Panc1 (cell line): ENCODE measurements at regions not wholly inside any gene's neighbourhood (a gene's known extent, or its start where the extent isn't known, plus 50 kb on each side); places are given as distances from the start of the nearest gene placed in this dataset.

Experiments used
- POLR2AphosphoS5 ChIP-seq: IDR thresholded peaks from 2 replicates; pipeline ENCODE4 v1.6.1; 2012; ENCODE audit warnings: mild to moderate bottlenecking, low read depth, low read length, moderate library complexity
- SIN3A ChIP-seq: IDR thresholded peaks from 2 replicates; pipeline ENCODE4 v1.6.1; 2012; ENCODE audit warnings: low read depth, mild to moderate bottlenecking, low read length, moderate library complexity, borderline replicate concordance; ENCODE audit not compliant: insufficient read depth
- TCF7L2 ChIP-seq: IDR thresholded peaks from 2 replicates; pipeline ENCODE4 v1.6.1; 2011; ENCODE audit warnings: mild to moderate bottlenecking, low read depth, low read length, inconsistent platforms
- TF ChIP-seq, protein P1 (sequence below), 2 experiments: IDR thresholded peaks; 2 replicates each; pipeline ENCODE4 v1.6.1; 2011 to 2012; ENCODE audit warnings: low read depth in 2 of 2, control low read depth in 1 of 2, low read length in 1 of 2, mild to moderate bottlenecking in 1 of 2, moderate library complexity in 1 of 2; ENCODE audit not compliant: insufficient read depth in 1 of 2
- TF ChIP-seq, protein P2 (sequence below): fragments of 450-650 bp; IDR thresholded peaks from 2 replicates; pipeline ENCODE4 v1.5.1; 2017; ENCODE audit warnings: mild to moderate bottlenecking

DNA sequence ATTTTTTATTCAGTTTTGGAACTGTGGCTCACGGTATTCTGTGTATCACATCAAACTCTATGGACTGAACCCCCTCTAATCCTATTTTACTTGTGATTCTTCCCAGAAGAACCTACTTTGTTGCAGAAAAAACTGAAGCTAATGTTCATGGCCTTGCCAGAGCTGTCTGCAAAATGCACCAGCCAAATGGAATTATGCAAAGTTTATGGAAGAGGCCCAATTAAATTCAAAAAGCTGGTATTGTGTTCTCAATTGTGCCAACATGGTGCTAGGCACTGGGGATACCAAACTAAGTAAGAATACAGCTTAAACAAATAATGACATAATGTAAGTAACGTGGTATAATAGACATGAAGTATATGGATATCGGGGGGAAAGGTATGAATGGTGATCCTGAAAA is 273.8 kb upstream of the DUSP10 start:
- TF ChIP-seq, protein P1, sequence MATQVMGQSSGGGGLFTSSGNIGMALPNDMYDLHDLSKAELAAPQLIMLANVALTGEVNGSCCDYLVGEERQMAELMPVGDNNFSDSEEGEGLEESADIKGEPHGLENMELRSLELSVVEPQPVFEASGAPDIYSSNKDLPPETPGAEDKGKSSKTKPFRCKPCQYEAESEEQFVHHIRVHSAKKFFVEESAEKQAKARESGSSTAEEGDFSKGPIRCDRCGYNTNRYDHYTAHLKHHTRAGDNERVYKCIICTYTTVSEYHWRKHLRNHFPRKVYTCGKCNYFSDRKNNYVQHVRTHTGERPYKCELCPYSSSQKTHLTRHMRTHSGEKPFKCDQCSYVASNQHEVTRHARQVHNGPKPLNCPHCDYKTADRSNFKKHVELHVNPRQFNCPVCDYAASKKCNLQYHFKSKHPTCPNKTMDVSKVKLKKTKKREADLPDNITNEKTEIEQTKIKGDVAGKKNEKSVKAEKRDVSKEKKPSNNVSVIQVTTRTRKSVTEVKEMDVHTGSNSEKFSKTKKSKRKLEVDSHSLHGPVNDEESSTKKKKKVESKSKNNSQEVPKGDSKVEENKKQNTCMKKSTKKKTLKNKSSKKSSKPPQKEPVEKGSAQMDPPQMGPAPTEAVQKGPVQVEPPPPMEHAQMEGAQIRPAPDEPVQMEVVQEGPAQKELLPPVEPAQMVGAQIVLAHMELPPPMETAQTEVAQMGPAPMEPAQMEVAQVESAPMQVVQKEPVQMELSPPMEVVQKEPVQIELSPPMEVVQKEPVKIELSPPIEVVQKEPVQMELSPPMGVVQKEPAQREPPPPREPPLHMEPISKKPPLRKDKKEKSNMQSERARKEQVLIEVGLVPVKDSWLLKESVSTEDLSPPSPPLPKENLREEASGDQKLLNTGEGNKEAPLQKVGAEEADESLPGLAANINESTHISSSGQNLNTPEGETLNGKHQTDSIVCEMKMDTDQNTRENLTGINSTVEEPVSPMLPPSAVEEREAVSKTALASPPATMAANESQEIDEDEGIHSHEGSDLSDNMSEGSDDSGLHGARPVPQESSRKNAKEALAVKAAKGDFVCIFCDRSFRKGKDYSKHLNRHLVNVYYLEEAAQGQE (IDR thresholded peaks at IDR 0.05; ENCODE audit: insufficient read depth in 1 of 2, low read depth in 2 of 2, low read length in 1 of 2) = no peak
- TF ChIP-seq, protein P2, sequence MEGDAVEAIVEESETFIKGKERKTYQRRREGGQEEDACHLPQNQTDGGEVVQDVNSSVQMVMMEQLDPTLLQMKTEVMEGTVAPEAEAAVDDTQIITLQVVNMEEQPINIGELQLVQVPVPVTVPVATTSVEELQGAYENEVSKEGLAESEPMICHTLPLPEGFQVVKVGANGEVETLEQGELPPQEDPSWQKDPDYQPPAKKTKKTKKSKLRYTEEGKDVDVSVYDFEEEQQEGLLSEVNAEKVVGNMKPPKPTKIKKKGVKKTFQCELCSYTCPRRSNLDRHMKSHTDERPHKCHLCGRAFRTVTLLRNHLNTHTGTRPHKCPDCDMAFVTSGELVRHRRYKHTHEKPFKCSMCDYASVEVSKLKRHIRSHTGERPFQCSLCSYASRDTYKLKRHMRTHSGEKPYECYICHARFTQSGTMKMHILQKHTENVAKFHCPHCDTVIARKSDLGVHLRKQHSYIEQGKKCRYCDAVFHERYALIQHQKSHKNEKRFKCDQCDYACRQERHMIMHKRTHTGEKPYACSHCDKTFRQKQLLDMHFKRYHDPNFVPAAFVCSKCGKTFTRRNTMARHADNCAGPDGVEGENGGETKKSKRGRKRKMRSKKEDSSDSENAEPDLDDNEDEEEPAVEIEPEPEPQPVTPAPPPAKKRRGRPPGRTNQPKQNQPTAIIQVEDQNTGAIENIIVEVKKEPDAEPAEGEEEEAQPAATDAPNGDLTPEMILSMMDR = no peak
- TF ChIP-seq POLR2AphosphoS5 = no peak
- TF ChIP-seq TCF7L2 = no peak
- no peak for TF ChIP-seq SIN3A
